ENCODE measurements at regions not wholly inside any gene's neighbourhood (a gene's known extent, or its start where the extent isn't known, plus 50 kb on each side); places are given as distances from the start of the nearest gene placed in this dataset.

DNA sequence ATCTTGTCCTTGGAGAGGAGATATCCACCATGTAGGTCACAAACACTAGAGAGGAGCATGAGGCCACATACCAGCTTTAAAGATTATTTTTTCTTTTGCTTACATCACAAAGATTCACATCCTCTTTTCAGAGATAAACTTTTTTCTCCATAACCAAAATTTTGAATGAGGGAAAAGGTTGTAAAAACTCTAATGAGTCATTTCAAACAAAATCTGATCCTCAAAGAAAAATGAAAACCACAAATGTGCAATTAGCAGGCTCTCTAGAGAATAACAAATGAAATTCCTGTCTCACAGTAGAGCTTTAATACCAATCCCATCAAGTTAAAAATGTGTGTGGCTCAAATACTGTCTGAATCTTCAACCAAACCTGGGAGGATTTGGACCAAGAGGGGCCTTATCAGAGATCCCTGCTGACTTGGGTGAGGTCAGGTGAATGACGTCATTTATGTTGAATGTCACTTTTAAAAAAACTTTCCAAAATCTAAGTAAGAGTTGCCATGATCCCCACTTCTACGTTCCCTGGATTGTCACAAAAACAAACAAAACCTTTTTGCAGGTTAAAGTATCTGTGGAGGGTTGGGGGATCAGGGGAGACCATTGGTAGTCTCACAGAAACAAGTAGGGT lies 261.5 kb upstream of the NPSR1 start:
- TF ChIP-seq, protein P1, sequence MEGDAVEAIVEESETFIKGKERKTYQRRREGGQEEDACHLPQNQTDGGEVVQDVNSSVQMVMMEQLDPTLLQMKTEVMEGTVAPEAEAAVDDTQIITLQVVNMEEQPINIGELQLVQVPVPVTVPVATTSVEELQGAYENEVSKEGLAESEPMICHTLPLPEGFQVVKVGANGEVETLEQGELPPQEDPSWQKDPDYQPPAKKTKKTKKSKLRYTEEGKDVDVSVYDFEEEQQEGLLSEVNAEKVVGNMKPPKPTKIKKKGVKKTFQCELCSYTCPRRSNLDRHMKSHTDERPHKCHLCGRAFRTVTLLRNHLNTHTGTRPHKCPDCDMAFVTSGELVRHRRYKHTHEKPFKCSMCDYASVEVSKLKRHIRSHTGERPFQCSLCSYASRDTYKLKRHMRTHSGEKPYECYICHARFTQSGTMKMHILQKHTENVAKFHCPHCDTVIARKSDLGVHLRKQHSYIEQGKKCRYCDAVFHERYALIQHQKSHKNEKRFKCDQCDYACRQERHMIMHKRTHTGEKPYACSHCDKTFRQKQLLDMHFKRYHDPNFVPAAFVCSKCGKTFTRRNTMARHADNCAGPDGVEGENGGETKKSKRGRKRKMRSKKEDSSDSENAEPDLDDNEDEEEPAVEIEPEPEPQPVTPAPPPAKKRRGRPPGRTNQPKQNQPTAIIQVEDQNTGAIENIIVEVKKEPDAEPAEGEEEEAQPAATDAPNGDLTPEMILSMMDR (IDR thresholded peaks at IDR 0.05; ENCODE audit: insufficient read depth, missing control alignments): no peak
- no peak for FAIRE-seq
- DNase-seq (ENCODE audit: insufficient read length, low spot score): no peak

DNA sequence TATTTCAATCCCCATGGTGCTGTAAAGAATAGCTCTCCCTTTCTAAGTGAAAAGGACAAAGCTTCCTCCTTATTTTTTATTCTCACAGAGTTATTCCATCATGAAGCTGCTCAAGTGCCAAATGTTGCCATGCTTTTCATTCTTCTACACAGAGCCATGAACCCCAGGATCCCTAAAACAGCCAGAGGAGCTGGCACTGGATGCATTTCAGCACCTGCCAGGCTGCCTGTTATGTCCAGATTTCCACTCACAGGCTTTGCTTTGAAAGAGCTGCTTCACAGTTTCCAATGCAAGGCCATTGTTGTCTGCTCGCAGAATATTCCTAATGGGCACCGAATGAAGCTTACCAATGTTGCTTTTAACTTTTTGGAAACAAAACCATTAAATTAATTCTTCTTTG lies 256.2 kb upstream of the NPSR1 start:
- TF ChIP-seq, protein P1 (IDR thresholded peaks at IDR 0.05; ENCODE audit: insufficient read depth, missing control alignments): no peak
- FAIRE-seq (no peak), DNase-seq (ENCODE audit: insufficient read length, low spot score) (no peak)

DNA sequence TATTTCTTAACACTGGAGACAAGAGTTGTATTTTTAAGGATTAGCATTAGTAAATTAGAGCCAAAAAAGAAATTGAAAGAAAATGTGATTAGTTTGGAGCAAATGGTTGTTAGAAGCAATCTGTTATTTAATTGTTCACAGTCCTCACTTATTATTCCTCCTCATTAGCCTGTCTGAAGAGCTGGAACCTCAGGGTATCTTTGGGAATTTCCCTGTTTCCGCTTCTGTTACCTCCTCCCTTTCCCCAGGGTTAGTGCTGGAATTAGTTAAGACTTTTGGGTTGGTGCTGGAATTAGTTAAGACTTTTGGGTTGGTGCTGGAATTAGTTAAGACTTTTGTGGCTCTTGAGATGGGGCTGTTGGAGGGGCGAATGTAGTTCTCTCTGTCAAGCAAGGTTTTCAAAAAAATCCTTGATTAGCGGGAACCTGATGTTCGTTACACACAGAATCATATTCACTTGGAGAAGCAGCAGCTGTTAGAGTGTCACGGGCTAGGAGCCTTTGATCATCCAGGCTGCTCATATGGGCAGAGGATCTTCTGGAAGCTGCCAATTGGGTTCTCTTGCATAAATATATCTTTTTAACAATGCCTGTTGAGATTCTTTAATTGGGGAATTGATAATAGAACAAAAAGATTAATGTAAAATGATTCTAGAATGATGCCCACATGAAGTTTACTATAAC lies 251.0 kb upstream of the NPSR1 start:
- TF ChIP-seq, protein P1 (IDR thresholded peaks at IDR 0.05; ENCODE audit: insufficient read depth, missing control alignments): no peak
- FAIRE-seq (no peak), DNase-seq (ENCODE audit: insufficient read length, low spot score) (no peak)

DNA sequence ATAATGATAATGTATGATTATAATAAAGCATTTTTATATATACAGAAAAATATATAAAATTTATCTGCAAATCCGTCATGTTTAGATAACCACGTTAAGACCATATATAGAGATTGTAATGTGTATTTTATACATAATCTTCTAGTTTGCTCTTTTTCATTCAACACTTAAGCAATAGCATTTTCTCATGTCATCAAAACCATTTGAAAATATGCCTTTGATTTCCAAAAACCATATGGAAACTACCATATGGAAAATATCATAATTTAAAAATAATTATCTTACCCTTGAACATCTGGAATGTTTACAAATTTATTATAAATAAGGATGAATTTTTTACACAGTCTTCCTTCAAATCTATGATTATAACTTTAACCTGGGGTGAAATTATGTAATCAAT lies 250.4 kb upstream of the NPSR1 start:
- no peak for FAIRE-seq
- DNase-seq (ENCODE audit: insufficient read length, low spot score): no peak
- TF ChIP-seq, protein P1 (IDR thresholded peaks at IDR 0.05; ENCODE audit: insufficient read depth, missing control alignments): no peak

DNA sequence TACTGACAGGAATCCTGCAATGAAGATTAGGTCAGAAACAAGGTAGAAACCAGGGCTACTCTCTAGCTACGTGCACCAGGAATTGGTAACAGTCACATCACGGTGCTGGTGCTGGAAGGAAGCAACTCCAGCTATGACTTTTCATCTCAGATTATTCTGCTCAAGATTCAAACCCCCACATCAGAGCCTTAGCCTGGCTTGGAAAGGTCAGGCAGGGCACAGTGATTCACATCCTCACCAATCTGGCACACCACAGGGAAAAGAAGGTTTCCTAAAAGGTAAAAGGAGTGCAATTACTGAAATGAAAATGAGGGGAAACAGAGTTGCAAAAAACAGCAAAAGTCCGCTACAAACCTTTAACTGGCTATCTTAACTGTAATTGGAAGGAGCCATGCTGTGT lies 240.2 kb upstream of the NPSR1 start:
- DNase-seq (ENCODE audit: insufficient read length, low spot score): no peak
- no peak for FAIRE-seq
- TF ChIP-seq, protein P1 (IDR thresholded peaks at IDR 0.05; ENCODE audit: insufficient read depth, missing control alignments): no peak

DNA sequence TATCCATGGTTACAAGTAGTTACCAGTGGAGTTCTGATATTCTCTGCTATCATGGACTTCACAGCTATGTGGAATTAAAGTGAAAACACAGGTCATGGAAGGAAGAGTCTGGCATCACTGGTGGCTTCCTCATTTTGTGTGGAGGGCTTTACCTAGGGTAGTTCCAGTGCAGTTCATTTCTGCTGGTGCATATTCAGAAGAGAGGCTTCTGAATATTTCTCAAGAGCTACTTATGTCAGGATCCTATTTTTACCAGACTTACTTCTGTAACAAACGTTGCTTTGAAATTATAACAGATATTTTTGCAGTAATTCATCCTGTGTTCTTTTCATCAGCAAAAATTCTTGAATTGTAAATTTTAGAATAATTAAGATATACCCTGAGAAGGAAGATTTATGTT lies 236.5 kb upstream of the NPSR1 start:
- FAIRE-seq (no peak), DNase-seq (ENCODE audit: insufficient read length, low spot score) (no peak)
- TF ChIP-seq, protein P1 (IDR thresholded peaks at IDR 0.05; ENCODE audit: insufficient read depth, missing control alignments): no peak

DNA sequence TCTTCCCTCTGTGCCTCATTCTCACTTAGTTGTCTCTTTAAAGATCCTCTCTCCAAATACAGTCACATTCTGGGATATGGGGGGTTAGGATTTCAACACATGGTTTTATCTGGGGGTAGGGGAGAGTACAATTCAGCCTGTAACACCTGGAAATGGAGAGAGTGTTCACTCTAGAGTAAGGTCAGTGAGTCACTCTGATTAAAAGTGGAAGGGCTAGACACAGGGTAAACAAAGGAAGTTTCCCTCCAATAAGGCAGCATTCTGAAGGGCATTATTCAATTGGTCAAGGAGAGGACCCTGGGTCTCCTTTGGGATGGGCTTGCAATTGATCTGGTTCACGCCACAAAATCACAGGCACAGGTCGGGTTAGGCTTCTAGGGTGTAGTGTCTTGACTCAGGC lies 232.8 kb upstream of the NPSR1 start:
- no peak for DNase-seq (ENCODE audit: insufficient read length, low spot score)
- FAIRE-seq: no peak
- TF ChIP-seq, protein P1 (IDR thresholded peaks at IDR 0.05; ENCODE audit: insufficient read depth, missing control alignments): no peak

Measured in D721Med (cell line).